ENCODE measurements at regions not wholly inside any gene's neighbourhood (a gene's known extent, or its start where the extent isn't known, plus 50 kb on each side); places are given as distances from the start of the nearest gene placed in this dataset.

GRCh38 chr3:30945291-30945690, 50.8 kb upstream of the GADL1 start:
- H3K4me1 Mint-ChIP-seq (ENCODE audit: low read depth), result no peaks in the 10 kb centered on the region
- H3K36me3 Mint-ChIP-seq (ENCODE audit: low read depth), result no peaks in the 10 kb centered on the region
- H3K9me3 Mint-ChIP-seq, result peaks cover 10% of the 10 kb centered on the region
- no peak overlapping the region for H3K27ac Mint-ChIP-seq
- peaks cover 4% of the 10 kb centered on the region for H3K27me3 Mint-ChIP-seq
- no peak overlapping the region for H3K4me3 Mint-ChIP-seq

- Mint-ChIP-seq H3K36me3 (ENCODE audit: low read depth) (no peaks in the 10 kb centered on the region), H3K4me1 (ENCODE audit: low read depth) (no peaks in the 10 kb centered on the region), H3K27ac (no peak overlapping the region), H3K4me3 (no peak overlapping the region), H3K27me3 (peaks cover 8% of the 10 kb centered on the region), H3K9me3 (peaks cover 10% of the 10 kb centered on the region)
Measured at GRCh38 chr3:30948426-30948825, 54.0 kb upstream of the GADL1 start.

GRCh38 chr3:30951826-30952225, 57.4 kb upstream of the GADL1 start:
- no peak overlapping the region for H3K4me3 Mint-ChIP-seq
- no peaks in the 10 kb centered on the region for H3K36me3 Mint-ChIP-seq (ENCODE audit: low read depth)
- H3K27ac Mint-ChIP-seq, result no peak overlapping the region
- peaks cover 5% of the 10 kb centered on the region for H3K27me3 Mint-ChIP-seq
- H3K9me3 Mint-ChIP-seq, result peaks cover 9% of the 10 kb centered on the region
- no peaks in the 10 kb centered on the region for H3K4me1 Mint-ChIP-seq (ENCODE audit: low read depth)

DNA sequence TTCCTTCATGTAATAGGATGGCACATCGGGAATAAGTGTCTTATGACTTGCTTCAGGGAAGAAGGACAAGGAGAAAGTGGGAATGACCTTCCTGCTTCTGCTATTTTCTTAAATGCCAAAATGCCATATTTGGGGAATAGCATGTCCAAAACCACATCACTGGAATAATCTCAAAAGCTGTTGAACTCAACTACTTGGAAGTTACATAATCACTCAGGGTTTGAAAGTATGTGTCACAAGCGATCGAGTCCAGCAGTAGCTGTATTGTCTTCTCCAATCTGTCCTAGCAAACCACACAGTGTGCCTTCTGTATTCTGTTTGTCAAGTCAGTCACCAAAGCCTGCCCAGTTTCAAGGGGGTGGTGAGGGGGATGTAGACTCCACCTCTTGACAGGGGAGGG, 58.3 kb upstream of the GADL1 start:
- H3K36me3 Mint-ChIP-seq (ENCODE audit: low read depth), result no peaks in the 10 kb centered on the region
- H3K9me3 Mint-ChIP-seq, result peaks cover 4% of the 10 kb centered on the region
- H3K27ac Mint-ChIP-seq, result no peak overlapping the region
- no peaks in the 10 kb centered on the region for H3K4me1 Mint-ChIP-seq (ENCODE audit: low read depth)
- H3K4me3 Mint-ChIP-seq, result no peak overlapping the region
- H3K27me3 Mint-ChIP-seq, result peaks cover 4% of the 10 kb centered on the region

DNA sequence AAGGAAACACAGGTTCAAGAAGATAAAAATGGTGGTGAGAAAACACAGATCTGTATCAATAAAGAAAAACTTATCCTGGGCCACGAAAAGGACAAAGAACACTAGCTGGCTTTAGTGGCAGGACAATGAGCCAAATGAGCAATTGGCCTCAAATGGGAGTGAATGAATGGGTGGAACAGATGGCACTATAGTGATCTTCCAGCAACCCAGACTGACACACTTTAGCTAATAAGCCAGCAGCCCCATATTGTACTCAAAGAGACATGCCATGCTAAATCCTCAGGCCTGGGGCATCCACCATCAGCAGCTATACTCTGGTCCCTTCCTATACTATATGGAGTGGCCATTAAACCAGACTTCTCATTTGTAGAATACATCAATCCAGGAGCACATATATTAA, 60.0 kb upstream of the GADL1 start:
- Mint-ChIP-seq H3K9me3 (peaks cover 15% of the 10 kb centered on the region), H3K4me3 (no peak overlapping the region), H3K36me3 (ENCODE audit: low read depth) (peaks cover 4% of the 10 kb centered on the region), H3K27ac (no peak overlapping the region), H3K4me1 (ENCODE audit: low read depth) (no peaks in the 10 kb centered on the region), H3K27me3 (peaks cover 4% of the 10 kb centered on the region)

- H3K27me3 Mint-ChIP-seq, result peaks cover 12% of the 10 kb centered on the region
- H3K27ac Mint-ChIP-seq, result no peak overlapping the region
- H3K4me3 Mint-ChIP-seq, result no peak overlapping the region
- H3K9me3 Mint-ChIP-seq, result peaks cover 17% of the 10 kb centered on the region
- H3K36me3 Mint-ChIP-seq (ENCODE audit: low read depth), result peaks cover 4% of the 10 kb centered on the region
- H3K4me1 Mint-ChIP-seq (ENCODE audit: low read depth), result no peaks in the 10 kb centered on the region
Measured at GRCh38 chr3:30962084-30962483, 67.6 kb upstream of the GADL1 start.

DNA sequence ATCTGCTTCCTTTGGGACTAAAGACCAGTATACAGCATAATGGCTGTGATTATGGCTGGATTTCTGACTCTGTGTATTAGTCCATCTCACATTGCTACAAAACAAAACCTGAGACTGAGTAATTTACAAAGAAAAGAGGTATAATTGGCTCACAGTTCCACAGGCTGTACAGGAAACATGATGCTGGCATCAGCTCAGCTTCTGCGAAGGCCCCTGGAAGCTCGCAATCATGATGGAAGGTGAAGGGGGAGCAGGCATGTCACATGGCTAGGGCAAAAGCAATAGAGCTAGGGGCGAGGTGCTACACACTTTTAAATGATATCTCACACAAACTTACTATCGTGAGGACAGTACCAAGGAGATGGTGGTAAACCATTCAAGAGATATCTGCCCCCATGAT, 68.0 kb upstream of the GADL1 start:
- Mint-ChIP-seq H3K4me3 (no peak overlapping the region), H3K36me3 (ENCODE audit: low read depth) (peaks cover 4% of the 10 kb centered on the region), H3K4me1 (ENCODE audit: low read depth) (no peaks in the 10 kb centered on the region), H3K9me3 (peaks cover 15% of the 10 kb centered on the region), H3K27me3 (peaks cover 12% of the 10 kb centered on the region), H3K27ac (no peak overlapping the region)

- Mint-ChIP-seq H3K4me3 (no peak overlapping the region), H3K9me3 (peaks cover 11% of the 10 kb centered on the region), H3K36me3 (ENCODE audit: low read depth) (peaks cover 3% of the 10 kb centered on the region), H3K27me3 (peaks cover 12% of the 10 kb centered on the region), H3K4me1 (ENCODE audit: low read depth) (no peaks in the 10 kb centered on the region), H3K27ac (no peak overlapping the region)
Measured at GRCh38 chr3:30963223-30963722, 68.8 kb upstream of the GADL1 start.

DNA sequence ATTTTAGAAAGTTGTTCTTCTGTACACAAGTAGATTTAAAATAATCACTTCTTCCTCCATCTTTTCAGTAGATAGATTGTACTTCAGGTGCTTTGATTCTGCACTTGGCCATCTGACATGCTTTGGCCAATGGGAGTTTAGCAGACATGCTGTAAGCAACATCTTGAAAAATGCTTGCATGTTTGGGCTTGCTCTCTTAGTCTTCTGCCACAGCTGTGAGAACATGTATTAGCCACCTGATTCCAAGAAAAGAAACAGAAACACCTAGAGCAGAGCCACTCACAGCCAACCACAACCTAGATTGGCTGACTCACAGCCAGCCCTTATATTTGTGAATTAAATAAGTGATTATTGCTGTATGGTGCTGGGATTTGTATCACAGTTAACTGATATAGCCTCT, 70.2 kb upstream of the GADL1 start:
- Mint-ChIP-seq H3K4me3 (no peak overlapping the region), H3K9me3 (peaks cover under 1% of the 10 kb centered on the region), H3K27me3 (peaks cover 12% of the 10 kb centered on the region), H3K36me3 (ENCODE audit: low read depth) (no peaks in the 10 kb centered on the region), H3K27ac (no peak overlapping the region), H3K4me1 (ENCODE audit: low read depth) (no peaks in the 10 kb centered on the region)

- Mint-ChIP-seq H3K9me3 (no peaks in the 10 kb centered on the region), H3K27ac (no peak overlapping the region), H3K4me3 (no peak overlapping the region), H3K27me3 (peaks cover 12% of the 10 kb centered on the region), H3K4me1 (ENCODE audit: low read depth) (no peaks in the 10 kb centered on the region), H3K36me3 (ENCODE audit: low read depth) (no peaks in the 10 kb centered on the region)
Measured at GRCh38 chr3:30966896-30967295, 72.4 kb upstream of the GADL1 start.

DNA sequence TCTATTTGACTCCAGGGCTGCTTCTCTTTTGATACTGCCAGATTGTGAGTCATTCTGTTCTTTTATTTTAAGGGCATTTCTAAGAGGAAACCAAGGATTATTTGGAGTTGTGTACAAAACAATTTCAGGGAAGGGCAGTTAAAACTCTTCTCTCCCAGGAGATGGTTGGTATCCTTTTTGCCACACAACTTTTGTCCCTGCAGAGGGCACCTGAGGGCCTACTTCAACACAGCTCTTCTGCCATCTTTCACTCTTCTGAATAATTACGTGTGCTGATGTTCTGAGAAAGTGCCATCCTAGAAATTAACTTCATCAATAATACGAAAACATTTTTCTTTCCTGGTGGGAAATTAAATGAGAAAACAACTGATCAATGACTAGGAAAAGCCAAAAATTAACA, 75.7 kb upstream of the GADL1 start:
- Mint-ChIP-seq H3K4me1 (ENCODE audit: low read depth) (no peaks in the 10 kb centered on the region), H3K27me3 (peaks cover 9% of the 10 kb centered on the region), H3K9me3 (no peaks in the 10 kb centered on the region), H3K4me3 (no peak overlapping the region), H3K36me3 (ENCODE audit: low read depth) (no peaks in the 10 kb centered on the region), H3K27ac (no peak overlapping the region)

GRCh38 chr3:30972449-30972848, 78.0 kb upstream of the GADL1 start:
- H3K9me3 Mint-ChIP-seq, result no peaks in the 10 kb centered on the region
- no peaks in the 10 kb centered on the region for H3K36me3 Mint-ChIP-seq (ENCODE audit: low read depth)
- H3K4me1 Mint-ChIP-seq (ENCODE audit: low read depth), result no peaks in the 10 kb centered on the region
- H3K4me3 Mint-ChIP-seq, result no peak overlapping the region
- H3K27ac Mint-ChIP-seq, result no peak overlapping the region
- no peaks in the 10 kb centered on the region for H3K27me3 Mint-ChIP-seq

GRCh38 chr3:30974071-30974470, 79.6 kb upstream of the GADL1 start:
- Mint-ChIP-seq H3K9me3 (no peaks in the 10 kb centered on the region), H3K27ac (no peak overlapping the region), H3K27me3 (no peaks in the 10 kb centered on the region), H3K4me1 (ENCODE audit: low read depth) (no peaks in the 10 kb centered on the region), H3K4me3 (no peak overlapping the region), H3K36me3 (ENCODE audit: low read depth) (no peaks in the 10 kb centered on the region)

GRCh38 chr3:30977592-30977991, 83.1 kb upstream of the GADL1 start:
- Mint-ChIP-seq H3K27me3 (no peaks in the 10 kb centered on the region), H3K9me3 (no peaks in the 10 kb centered on the region), H3K4me3 (no peak overlapping the region), H3K36me3 (ENCODE audit: low read depth) (no peaks in the 10 kb centered on the region), H3K4me1 (ENCODE audit: low read depth) (no peaks in the 10 kb centered on the region), H3K27ac (no peak overlapping the region)

- H3K27me3 Mint-ChIP-seq, result no peaks in the 10 kb centered on the region
- H3K9me3 Mint-ChIP-seq, result no peaks in the 10 kb centered on the region
- no peak overlapping the region for H3K27ac Mint-ChIP-seq
- no peak overlapping the region for H3K4me3 Mint-ChIP-seq
- H3K4me1 Mint-ChIP-seq (ENCODE audit: low read depth), result no peaks in the 10 kb centered on the region
- H3K36me3 Mint-ChIP-seq (ENCODE audit: low read depth), result no peaks in the 10 kb centered on the region
Measured at GRCh38 chr3:30980993-30981392, 86.5 kb upstream of the GADL1 start.

DNA sequence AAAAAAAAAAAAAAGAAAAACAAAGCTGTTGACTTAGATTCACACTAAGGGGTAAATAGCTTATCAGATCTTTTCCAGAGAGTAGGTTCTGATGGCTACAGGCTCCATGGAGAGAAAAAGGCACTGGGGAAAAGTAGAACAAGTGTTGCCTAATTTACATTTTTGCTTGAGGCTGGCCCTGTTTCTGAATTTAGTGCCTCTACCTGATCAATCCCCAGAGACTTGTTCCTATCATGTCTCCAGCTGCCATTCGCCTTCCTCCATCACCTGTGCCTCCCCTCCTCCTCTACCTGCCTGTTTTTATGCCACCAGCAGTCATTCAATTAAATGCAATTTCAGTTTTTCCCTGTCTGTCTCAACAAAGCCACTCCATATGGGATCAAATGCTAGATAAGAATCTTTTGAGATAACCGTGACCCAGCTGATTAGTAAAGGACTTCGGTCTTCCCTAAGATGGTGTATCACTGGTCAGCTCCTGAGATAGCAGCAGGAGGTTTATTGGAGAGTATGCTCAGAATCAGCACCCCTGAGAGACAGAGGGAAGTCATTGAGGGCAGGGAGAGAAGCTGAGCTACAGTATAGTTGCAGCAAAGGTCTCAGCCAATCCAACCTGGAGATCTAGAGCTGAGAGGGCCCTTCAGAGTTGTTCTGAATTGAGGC, 88.1 kb upstream of the GADL1 start:
- no peaks in the 10 kb centered on the region for H3K27me3 Mint-ChIP-seq
- H3K36me3 Mint-ChIP-seq (ENCODE audit: low read depth), result no peaks in the 10 kb centered on the region
- H3K4me1 Mint-ChIP-seq (ENCODE audit: low read depth), result no peaks in the 10 kb centered on the region

More for the DNA sequence above, 88.1 kb upstream of the GADL1 start:
- Mint-ChIP-seq H3K4me3 (no peak overlapping the region), H3K27ac (no peak overlapping the region), H3K9me3 (no peaks in the 10 kb centered on the region)

Data from stimulated activated naive CD8-positive, alpha-beta T cell treated with anti-CD3 and anti-CD28 coated beads, Interleukin-15, Interleukin-2, amounts not matched to agents 100 ng/mL and 50 ng/mL, for 24 hours (primary cell).